GM18519 (cell line): ENCODE measurements at regions not wholly inside any gene's neighbourhood (a gene's known extent, or its start where the extent isn't known, plus 50 kb on each side); places are given as distances from the start of the nearest gene placed in this dataset.
"Not testable (repeated sequence)": the region's sequence is repeated elsewhere in the genome, so short reads cannot be mapped to it uniquely, and the experiment has no call there.

ENCODE experiments used
- ATAC-seq: cut with Tn5 transposase; IDR thresholded peaks from one replicate; pipeline ENCODE4 v1.9.1; 2021; ENCODE audit warnings: mild to moderate bottlenecking, moderate library complexity; ENCODE audit not compliant: unreplicated experiment, low FRiP score

GRCh38 chr7:20466543-20467021, 135.9 kb downstream of the ITGB8 start:
- no peak for ATAC-seq

GRCh38 chr7:20470082-20470481, 139.4 kb downstream of the ITGB8 start:
- ATAC-seq = no peak

GRCh38 chr7:20470726-20471125, 140.0 kb downstream of the ITGB8 start:
- ATAC-seq = no peak

GRCh38 chr7:20474249-20474648, 141.2 kb upstream of the ABCB5 start:
- ATAC-seq = no peak

- no peak for ATAC-seq
These were observed 139.7 kb upstream of the ABCB5 start for GRCh38 chr7:20475756-20476155.

- ATAC-seq = no peak
These were observed 138.4 kb upstream of the ABCB5 start for GRCh38 chr7:20477067-20477466.

- ATAC-seq = no peak
These were observed 135.8 kb upstream of the ABCB5 start for GRCh38 chr7:20479706-20480105.

- ATAC-seq = no peak
These were observed 133.4 kb upstream of the ABCB5 start for GRCh38 chr7:20482071-20482470.

GRCh38 chr7:20484356-20484755, 131.1 kb upstream of the ABCB5 start:
- ATAC-seq = no peak

- no peak for ATAC-seq
These were observed 126.6 kb upstream of the ABCB5 start for GRCh38 chr7:20488850-20489249.

GRCh38 chr7:20491284-20491683, 124.2 kb upstream of the ABCB5 start:
- no peak for ATAC-seq

- no peak for ATAC-seq
These were observed 120.9 kb upstream of the ABCB5 start for GRCh38 chr7:20494566-20494965.

- ATAC-seq = not testable (repeated sequence)
These were observed 114.0 kb upstream of the ABCB5 start for GRCh38 chr7:20501473-20501872.

- ATAC-seq = no peak
These were observed 112.1 kb upstream of the ABCB5 start for GRCh38 chr7:20503278-20503950.

- ATAC-seq = no peak
These were observed 111.4 kb upstream of the ABCB5 start for GRCh38 chr7:20504060-20504459.

- no peak for ATAC-seq
These were observed 109.3 kb upstream of the ABCB5 start for GRCh38 chr7:20506175-20506574.

GRCh38 chr7:20507157-20507556, 108.3 kb upstream of the ABCB5 start:
- no peak for ATAC-seq

GRCh38 chr7:20508109-20508508, 107.4 kb upstream of the ABCB5 start:
- no peak for ATAC-seq

- ATAC-seq = no peak
These were observed 105.4 kb upstream of the ABCB5 start for GRCh38 chr7:20509892-20510572.

GRCh38 chr7:20510573-20510900, 104.9 kb upstream of the ABCB5 start:
- ATAC-seq = no peak

GRCh38 chr7:20513341-20513740, 102.1 kb upstream of the ABCB5 start:
- no peak for ATAC-seq

- no peak for ATAC-seq
These were observed 101.6 kb upstream of the ABCB5 start for GRCh38 chr7:20513897-20514296.
